Calu3 (cell line): ENCODE measurements at regions not wholly inside any gene's neighbourhood (a gene's known extent, or its start where the extent isn't known, plus 50 kb on each side); places are given as distances from the start of the nearest gene placed in this dataset.
"Not testable (repeated sequence)": the region's sequence is repeated elsewhere in the genome, so short reads cannot be mapped to it uniquely, and the experiment has no call there.

Source experiments
- BruUV-seq: library from RNA; stranded (reverse); fragments of 400-500 nt; replicated peaks from 2 replicates; lab custom pipeline; 2021; lab: Mats Ljungman, UMichigan
- CTCF ChIA-PET: fragments of 300-600 bp; sonication (Branson Sonifier 250); formaldehyde crosslinking; loops from one replicate; lab custom pipeline; 2022; ENCODE audit warnings: antibody characterized with exemption; lab: Charles Lee
- DNase-seq: peaks from one replicate; pipeline ENCODE4 v3.0.0; 2022
- H3K27ac Mint-ChIP-seq: one replicate; pipeline ENCODE4 v1.8.0; 2022; ENCODE audit warnings: mixed read lengths; ENCODE audit not compliant: unreplicated experiment
- H3K27me3 Mint-ChIP-seq: one replicate; pipeline ENCODE4 v1.8.0; 2022; ENCODE audit warnings: mixed read lengths; ENCODE audit not compliant: unreplicated experiment
- H3K36me3 Mint-ChIP-seq: one replicate; pipeline ENCODE4 v1.8.0; 2022; ENCODE audit warnings: mild to moderate bottlenecking, moderate library complexity, mixed read lengths; ENCODE audit not compliant: insufficient read depth, unreplicated experiment
- H3K4me1 Mint-ChIP-seq: one replicate; pipeline ENCODE4 v1.8.0; 2022; ENCODE audit warnings: mild to moderate bottlenecking, low read depth, mixed read lengths; ENCODE audit not compliant: unreplicated experiment
- H3K4me3 Mint-ChIP-seq: one replicate; pipeline ENCODE4 v1.8.0; 2022; ENCODE audit warnings: mild to moderate bottlenecking, low read depth, moderate library complexity, mixed read lengths; ENCODE audit not compliant: unreplicated experiment
- H3K9me3 Mint-ChIP-seq: one replicate; pipeline ENCODE4 v1.8.0; 2022; ENCODE audit warnings: low read depth, mixed read lengths; ENCODE audit not compliant: unreplicated experiment
- CTCF ChIP-seq: fragments of 200-600 bp; IDR thresholded peaks from one replicate; pipeline ENCODE4 v1.8.0; 2022; ENCODE audit warnings: antibody characterized with exemption; ENCODE audit not compliant: unreplicated experiment
- intact Hi-C: fragments of 100-400 bp; cut with micrococcal nuclease; formaldehyde crosslinking; loops from one replicate; pipeline ENCODE4 v1.10.0; 2022; ENCODE audit not compliant: unreplicated experiment

- Mint-ChIP-seq H3K27me3 (peaks cover 18% of the 10 kb centered on the region), H3K36me3 (no peaks in the 10 kb centered on the region), H3K4me3 (no peak overlapping the region), H3K9me3 (peaks cover 6% of the 10 kb centered on the region), H3K4me1 (no peaks in the 10 kb centered on the region), H3K27ac (no peak overlapping the region)
- no peak for DNase-seq
- no peak for TF ChIP-seq CTCF
- CTCF ChIA-PET, result no interaction called here
- no TSS peak for BruUV-seq
- intact Hi-C loops, result no loop called here
Measured at GRCh38 chr7:96794063-96794462, 84.4 kb upstream of the SEM1 start.

- Mint-ChIP-seq H3K27me3 (no peaks in the 10 kb centered on the region), H3K4me3 (no peak overlapping the region), H3K27ac (no peak overlapping the region), H3K9me3 (peaks cover 4% of the 10 kb centered on the region), H3K4me1 (no peaks in the 10 kb centered on the region), H3K36me3 (no peaks in the 10 kb centered on the region)
- intact Hi-C loops, result loop anchor here (2.0 kb wide), 1 partner anchor 99 kb away; no protein-coding TSS in a partner anchor
- TF ChIP-seq CTCF, result no peak
- CTCF ChIA-PET, result no interaction called here
- no TSS peak for BruUV-seq
- no peak for DNase-seq
Measured at GRCh38 chr7:96800122-96800521, 90.5 kb upstream of the SEM1 start.

- no TSS peak for BruUV-seq
- DNase-seq, result peak; percentile 15
- Mint-ChIP-seq H3K4me3 (no peak overlapping the region), H3K27ac (no peak overlapping the region), H3K9me3 (peaks cover 4% of the 10 kb centered on the region), H3K4me1 (no peaks in the 10 kb centered on the region), H3K36me3 (no peaks in the 10 kb centered on the region), H3K27me3 (no peaks in the 10 kb centered on the region)
- TF ChIP-seq CTCF, result no peak
- CTCF ChIA-PET, result interaction anchor here (0.9 kb wide), 1 partner anchor 9 kb away, joined by 3 read pairs; no protein-coding TSS in a partner anchor
- intact Hi-C loops, result loop anchor here (2.0 kb wide), 1 partner anchor 100 kb away; no protein-coding TSS in a partner anchor
Measured at GRCh38 chr7:96800824-96801223, 91.2 kb upstream of the SEM1 start.

- no peaks in the 10 kb centered on the region for H3K9me3 Mint-ChIP-seq
- intact Hi-C loops, result no loop called here
- no TSS peak for BruUV-seq
- H3K4me3 Mint-ChIP-seq, result no peak overlapping the region
- DNase-seq, result no peak
- H3K27me3 Mint-ChIP-seq, result no peaks in the 10 kb centered on the region
- H3K27ac Mint-ChIP-seq, result no peak overlapping the region
- TF ChIP-seq CTCF, result no peak
- CTCF ChIA-PET, result no interaction called here
- no peaks in the 10 kb centered on the region for H3K36me3 Mint-ChIP-seq
- H3K4me1 Mint-ChIP-seq, result no peaks in the 10 kb centered on the region
Measured at GRCh38 chr7:96819111-96819700, 109.6 kb upstream of the SEM1 start.

- H3K36me3 Mint-ChIP-seq, intact Hi-C loops, H3K27me3 Mint-ChIP-seq, CTCF ChIA-PET, H3K4me1 Mint-ChIP-seq, H3K9me3 Mint-ChIP-seq, H3K27ac Mint-ChIP-seq, DNase-seq, BruUV-seq, H3K4me3 Mint-ChIP-seq: not testable (repeated sequence)
Measured at GRCh38 chr7:96821131-96821530, 111.5 kb upstream of the SEM1 start.
